G401 (cell line): ENCODE measurements at regions not wholly inside any gene's neighbourhood (a gene's known extent, or its start where the extent isn't known, plus 50 kb on each side); places are given as distances from the start of the nearest gene placed in this dataset.

Experiments used
- DNase-seq: peaks from one replicate; pipeline ENCODE4 v3.0.0-alpha.2; 2015; ENCODE audit warnings: low spot score
- in situ Hi-C: cut with HindIII; loops from 2 replicates; pipeline ENCODE4 v1.10.0; 2016; ENCODE audit warnings: low sequenced_read_pairs, mixed read lengths

- in situ Hi-C loops, result no loop called here
- DNase-seq, result no peak
These were observed 232.9 kb downstream of the ATP23 start for GRCh38 chr12:58174316-58174715.

- in situ Hi-C loops, result no loop called here
- DNase-seq, result no peak
These were observed 235.0 kb downstream of the ATP23 start for GRCh38 chr12:58176296-58176869.

- DNase-seq, result no peak
- in situ Hi-C loops, result no loop called here
These were observed 236.0 kb downstream of the ATP23 start for GRCh38 chr12:58177366-58177765.

GRCh38 chr12:58184212-58184611 is 242.8 kb downstream of the ATP23 start:
- DNase-seq, result no peak
- in situ Hi-C loops, result no loop called here

- no peak for DNase-seq
- in situ Hi-C loops, result no loop called here
These were observed 245.0 kb downstream of the ATP23 start for GRCh38 chr12:58186401-58186800.

- in situ Hi-C loops, result no loop called here
- no peak for DNase-seq
These were observed 245.5 kb downstream of the ATP23 start for GRCh38 chr12:58186914-58187313.

- no peak for DNase-seq
- in situ Hi-C loops, result no loop called here
These were observed 247.7 kb downstream of the ATP23 start for GRCh38 chr12:58189030-58189429.

GRCh38 chr12:58189893-58190292 is 248.5 kb downstream of the ATP23 start:
- in situ Hi-C loops, result no loop called here

GRCh38 chr12:58190618-58191017 is 249.3 kb downstream of the ATP23 start:
- DNase-seq, result no peak
- in situ Hi-C loops, result no loop called here

More at GRCh38 chr12:58189893-58190292, 248.5 kb downstream of the ATP23 start:
- DNase-seq, result no peak

- DNase-seq, result no peak
These were observed 255.6 kb downstream of the ATP23 start for GRCh38 chr12:58196971-58197370.

GRCh38 chr12:58202933-58203718 is 261.8 kb downstream of the ATP23 start:
- in situ Hi-C loops, result no loop called here
- DNase-seq, result no peak

More at GRCh38 chr12:58196971-58197370, 255.6 kb downstream of the ATP23 start:
- in situ Hi-C loops, result no loop called here

- no peak for DNase-seq
- in situ Hi-C loops, result no loop called here
These were observed 262.7 kb downstream of the ATP23 start for GRCh38 chr12:58204071-58204470.

- in situ Hi-C loops, result no loop called here
- no peak for DNase-seq
These were observed 265.5 kb downstream of the ATP23 start for GRCh38 chr12:58206876-58207275.

GRCh38 chr12:58211211-58211610 is 269.8 kb downstream of the ATP23 start:
- no peak for DNase-seq
- in situ Hi-C loops, result no loop called here

- DNase-seq, result no peak
- in situ Hi-C loops, result no loop called here
These were observed 275.8 kb downstream of the ATP23 start for GRCh38 chr12:58217130-58217529.

- no peak for DNase-seq
- in situ Hi-C loops, result no loop called here
These were observed 283.3 kb downstream of the ATP23 start for GRCh38 chr12:58224536-58225105.

GRCh38 chr12:58225203-58225877 is 284.0 kb downstream of the ATP23 start:
- no peak for DNase-seq
- in situ Hi-C loops, result no loop called here

GRCh38 chr12:58233886-58234285 is 292.5 kb downstream of the ATP23 start:
- in situ Hi-C loops, result no loop called here
- DNase-seq, result no peak

- no peak for DNase-seq
- in situ Hi-C loops, result no loop called here
These were observed 297.0 kb downstream of the ATP23 start for GRCh38 chr12:58238411-58238810.

- in situ Hi-C loops, result no loop called here
- DNase-seq, result no peak
These were observed 299.7 kb downstream of the ATP23 start for GRCh38 chr12:58241099-58241498.
